Stimulated activated CD8-positive, alpha-beta memory T cell treated with anti-CD3 and anti-CD28 coated beads, Interleukin-12 subunit alpha, Interleukin-12 subunit beta, amount 100 ng/mL, for 4 hours (primary cell): ENCODE measurements at regions not wholly inside any gene's neighbourhood (a gene's known extent, or its start where the extent isn't known, plus 50 kb on each side); places are given as distances from the start of the nearest gene placed in this dataset.

ENCODE experiments used
- DNase-seq: peaks from one replicate; pipeline ENCODE4 v3.0.0-alpha.2; 2020; ENCODE audit warnings: low read depth

DNA sequence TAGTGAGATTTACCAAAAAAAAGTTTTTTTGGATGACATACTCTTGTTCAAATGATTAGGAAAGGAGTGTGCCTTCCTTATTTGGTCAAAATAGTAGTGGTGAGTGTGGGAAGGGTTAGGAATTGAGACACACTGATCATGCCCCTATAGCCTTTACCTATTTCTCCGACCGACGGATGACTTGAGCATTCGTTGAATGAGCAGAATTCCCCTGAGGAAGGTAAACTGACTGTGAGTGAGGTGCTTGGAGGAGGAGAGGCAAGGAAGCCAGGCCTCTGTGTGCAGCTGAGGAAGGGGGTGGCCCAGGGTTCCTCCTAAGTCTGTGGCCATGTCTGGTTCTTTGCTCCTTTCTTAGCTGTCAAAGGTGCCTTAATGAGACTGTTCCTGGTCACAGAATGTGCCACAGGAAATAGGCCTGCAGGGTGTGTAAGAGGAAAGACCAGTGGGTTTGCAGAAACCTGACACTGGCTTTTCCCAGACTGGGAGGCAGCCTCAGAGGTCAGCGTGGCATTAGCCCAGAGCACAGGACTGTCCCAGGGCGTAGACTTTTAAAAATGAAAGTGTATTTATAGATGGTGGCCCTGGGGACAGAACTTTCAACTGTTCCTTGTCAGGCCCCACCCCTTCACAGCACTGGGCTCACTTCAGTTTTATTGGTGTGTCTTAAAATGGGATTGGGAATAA, 307.7 kb upstream of the C2CD4B start:
- no peak for DNase-seq

DNA sequence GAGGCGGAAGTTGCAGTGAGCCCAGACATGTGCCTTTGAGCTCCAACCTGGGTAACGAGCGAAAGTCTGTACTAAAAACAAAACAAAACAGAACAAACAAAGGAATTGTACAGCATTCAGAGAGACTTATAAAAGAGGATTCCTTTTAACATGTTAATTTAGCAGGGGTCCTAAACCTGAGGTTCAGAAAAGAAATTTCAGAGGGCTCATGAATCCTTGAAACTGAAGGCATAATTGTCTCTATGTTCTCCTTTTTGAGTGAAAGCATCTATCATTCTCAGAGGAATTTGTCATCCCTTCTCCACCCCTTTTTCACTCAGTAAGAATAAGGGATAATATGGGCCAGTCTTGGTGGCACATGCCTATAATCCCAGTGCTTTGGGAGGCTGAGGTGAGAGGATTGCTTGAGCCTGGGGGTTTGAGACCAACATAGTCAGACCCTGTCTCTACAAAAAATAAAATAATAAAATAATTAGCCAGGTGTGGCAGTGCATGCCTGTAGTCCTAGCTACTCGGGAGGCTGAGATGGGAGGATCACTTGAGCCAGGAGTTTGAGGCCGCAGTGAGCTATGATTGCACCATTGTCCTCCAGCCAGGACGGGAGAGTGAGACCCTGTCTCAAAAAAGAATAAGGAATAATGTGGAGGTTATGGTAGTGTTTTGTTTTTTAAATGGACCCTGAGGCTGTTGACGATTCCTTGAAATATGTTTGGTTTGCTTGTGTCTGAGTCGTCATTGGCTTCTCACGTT, 309.1 kb upstream of the C2CD4B start:
- DNase-seq, result no peak

DNA sequence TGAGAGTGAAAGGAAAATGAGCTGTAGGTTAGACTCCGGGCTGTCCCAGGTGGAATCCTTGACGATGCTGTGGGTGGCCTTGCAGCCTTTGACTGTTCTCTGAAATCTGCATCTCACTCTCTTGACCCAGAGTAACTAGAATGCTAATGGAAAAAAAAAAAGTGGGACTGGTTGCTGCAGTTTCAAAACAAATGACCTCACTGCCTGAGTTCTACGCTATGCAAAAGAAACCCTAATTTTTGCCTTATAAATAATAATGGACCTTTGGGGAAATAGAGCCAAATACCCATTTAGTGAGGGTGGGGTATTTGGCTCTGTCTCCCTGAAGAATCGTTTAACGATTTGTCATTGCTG, 309.7 kb upstream of the C2CD4B start:
- no peak for DNase-seq

DNA sequence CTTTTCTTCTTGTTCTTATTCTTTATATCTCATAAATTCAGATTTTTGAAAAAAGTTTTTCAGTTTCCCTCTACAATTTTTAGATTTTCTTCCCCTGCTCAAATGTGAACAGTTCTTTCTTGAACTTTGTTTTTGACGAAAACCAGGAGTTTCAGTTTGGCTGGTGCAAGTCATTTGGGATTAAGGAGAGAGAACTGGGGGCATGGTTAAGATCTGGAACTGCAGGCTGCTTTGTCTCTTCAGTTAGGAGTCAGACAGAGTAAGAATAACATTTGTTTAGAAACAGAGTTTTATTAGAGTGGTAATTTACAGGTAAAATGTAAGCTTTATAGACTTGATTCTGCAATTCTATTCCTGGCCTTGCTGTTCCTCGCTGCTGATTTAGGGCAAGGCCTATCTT, 310.5 kb upstream of the C2CD4B start:
- no peak for DNase-seq

DNA sequence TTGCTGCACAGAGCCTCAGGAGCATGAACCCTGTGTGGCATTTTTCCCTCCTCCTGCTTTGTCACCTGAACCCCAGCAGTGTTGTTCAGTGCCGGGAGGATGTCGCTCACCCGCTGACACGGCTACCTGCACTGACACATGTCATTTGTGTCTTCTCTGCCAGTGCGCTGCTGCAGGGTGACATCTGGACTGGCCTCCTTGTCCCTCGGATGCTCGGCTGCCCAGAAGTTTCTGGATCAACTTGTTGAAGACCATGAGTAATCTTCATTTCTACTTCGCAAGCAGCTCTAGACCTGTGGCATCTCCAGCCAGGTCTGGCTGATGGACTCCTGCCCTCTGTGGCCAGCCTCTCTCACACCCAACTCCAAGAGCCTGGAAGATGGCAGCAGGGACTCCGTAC, 311.1 kb upstream of the C2CD4B start:
- no peak for DNase-seq

DNA sequence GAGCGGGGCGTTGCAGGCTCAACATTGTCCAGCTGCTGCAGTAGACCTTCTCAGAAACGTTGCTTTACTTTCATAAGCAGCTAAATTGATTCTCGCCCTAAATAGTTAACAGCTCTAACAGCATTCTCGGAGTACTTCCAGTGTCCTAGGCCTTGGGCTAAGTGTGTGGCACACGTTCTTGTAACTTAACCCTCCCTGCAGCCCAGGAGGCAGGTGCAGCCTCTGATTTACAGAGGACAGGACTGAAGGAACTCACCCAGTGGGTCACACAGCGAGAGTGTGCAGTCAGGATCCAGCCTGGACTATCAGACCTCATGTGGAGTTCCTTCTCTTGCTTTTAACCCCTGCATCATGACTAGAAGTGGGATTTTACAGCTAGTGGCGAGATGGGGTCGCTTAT, 312.8 kb upstream of the C2CD4B start:
- DNase-seq, result no peak

DNA sequence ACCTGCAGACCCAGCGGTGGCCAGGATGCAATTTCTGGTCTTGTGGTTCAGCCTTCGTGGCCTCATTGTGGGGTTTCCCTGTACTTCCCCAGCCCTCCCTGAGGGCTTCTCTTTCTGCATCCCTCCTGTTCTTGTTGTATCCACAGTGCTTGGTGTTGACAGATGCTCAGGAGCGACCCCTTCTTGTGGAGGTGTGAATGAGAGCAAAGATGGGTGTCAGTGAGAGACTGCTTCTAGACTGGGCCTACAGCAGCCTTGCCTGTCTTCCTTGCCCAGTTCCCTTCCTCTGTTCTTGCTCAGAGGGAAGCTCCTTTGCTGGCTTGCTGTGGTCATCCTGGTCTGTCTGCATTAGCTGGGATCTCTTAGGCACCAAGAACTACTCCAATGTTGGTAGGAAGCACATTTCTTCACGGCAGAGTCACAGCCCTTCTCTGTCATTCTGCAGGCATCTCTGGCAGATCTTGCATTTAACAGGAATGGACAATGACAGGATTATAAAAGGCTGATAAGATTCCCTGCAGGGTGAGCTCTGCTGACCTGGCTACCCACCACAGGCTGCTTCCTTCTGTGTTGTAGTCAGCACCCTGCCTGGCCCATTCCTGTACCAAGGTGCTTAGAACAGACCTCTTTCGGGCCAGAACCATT, 317.8 kb upstream of the C2CD4B start:
- DNase-seq, result no peak

DNA sequence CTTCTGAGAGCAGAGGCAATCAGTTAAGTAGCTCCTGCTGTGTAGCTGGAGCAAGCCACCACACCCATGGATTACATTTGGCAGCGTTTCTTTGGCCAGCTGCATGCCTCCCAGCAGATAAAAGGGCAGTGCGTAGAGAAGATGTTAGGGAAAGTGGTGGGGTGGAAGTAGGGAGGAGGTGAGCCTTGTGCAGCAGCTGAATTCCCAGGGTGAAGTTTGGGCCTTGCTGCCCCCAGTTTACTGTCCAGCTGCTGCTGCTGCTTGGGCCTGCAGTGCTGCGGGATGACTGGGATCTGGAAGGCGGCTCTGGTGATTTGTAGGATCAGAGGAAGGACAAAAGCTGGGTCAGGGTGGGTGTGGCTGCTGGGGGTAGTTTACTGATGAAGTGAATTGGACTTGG, 318.7 kb upstream of the C2CD4B start:
- no peak for DNase-seq

DNA sequence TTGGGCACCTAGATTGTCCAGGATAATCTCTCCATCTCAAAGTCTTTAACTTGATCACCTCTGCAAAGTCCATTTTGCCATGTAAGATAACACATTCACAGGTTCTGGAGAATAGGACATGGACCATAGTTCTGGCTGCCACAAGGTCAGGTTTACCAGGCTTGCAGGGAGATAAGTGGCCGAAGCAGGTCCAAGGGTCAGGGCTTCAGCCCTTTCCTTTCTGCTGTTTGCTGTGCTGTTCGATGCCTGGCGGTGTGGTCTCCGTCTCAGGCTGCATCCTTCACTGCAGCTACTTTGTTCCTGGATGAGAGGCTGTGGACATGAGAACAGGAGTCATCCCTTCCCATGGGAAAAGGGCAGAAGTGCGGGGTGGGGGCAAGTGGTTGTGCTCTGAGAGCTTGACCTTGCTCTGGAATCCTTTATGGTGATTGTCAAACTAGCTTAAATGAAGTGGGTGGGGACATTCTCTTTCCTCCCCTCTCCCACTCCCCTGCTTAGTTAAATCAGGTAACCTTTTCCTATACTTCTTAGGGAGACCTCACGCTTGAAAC, 320.2 kb upstream of the C2CD4B start:
- DNase-seq, result no peak

DNA sequence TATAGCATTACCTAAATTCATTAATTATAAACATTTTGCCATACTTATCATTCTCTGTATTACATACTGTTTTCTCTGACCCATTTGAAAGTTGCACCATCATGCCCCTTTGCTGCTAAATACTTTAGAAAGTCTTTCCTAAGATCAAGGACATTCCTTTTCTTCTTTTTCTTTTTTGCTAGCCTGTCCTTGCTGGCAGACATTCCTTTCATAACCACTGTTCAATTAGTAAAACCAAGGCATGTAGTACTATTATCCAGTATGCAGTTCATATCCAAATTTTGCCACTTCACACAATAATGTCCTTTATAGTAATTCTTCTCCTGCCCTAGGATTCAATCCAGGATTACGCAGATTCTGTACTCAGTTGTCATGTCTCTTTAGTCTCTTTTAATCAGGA, 321.0 kb upstream of the C2CD4B start:
- DNase-seq, result no peak

DNA sequence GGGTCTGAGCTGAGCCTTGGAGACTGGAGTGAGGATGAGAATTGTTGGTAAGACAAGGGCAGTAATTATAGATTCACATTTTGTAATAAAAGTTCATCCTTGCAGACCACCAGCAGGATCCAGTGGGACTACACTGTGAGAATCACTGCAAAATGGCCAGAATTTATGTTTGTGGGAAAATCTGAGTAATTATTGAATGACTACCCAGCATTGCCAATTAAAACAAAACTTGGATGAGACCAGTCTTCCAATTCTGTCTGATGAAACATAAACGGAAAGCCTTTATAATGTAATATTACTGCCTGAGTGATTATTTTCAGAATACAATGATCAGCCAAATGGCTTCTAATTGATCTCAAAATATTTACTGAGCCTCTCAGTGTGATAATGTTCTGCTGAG, 323.3 kb upstream of the C2CD4B start:
- no peak for DNase-seq

DNA sequence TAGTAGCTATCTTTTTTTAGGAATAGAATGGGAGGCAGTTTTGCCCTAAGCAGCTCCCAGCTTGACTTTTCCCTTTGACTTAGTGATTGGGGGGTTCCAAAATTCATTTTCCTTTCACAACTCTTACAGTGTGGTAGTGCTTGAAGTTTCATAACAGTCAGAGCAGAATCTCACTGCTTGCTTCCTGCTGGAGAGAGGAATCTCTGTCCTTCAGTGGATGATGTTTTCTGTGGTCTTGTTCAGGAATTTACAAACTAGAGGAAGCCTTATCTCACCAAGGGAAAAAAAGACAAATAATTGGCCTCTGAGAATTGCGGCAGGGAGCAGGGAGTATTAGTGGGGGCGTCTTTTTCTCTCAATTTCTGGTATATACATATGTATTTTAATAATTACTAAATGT, 326.6 kb upstream of the C2CD4B start:
- DNase-seq, result no peak

DNA sequence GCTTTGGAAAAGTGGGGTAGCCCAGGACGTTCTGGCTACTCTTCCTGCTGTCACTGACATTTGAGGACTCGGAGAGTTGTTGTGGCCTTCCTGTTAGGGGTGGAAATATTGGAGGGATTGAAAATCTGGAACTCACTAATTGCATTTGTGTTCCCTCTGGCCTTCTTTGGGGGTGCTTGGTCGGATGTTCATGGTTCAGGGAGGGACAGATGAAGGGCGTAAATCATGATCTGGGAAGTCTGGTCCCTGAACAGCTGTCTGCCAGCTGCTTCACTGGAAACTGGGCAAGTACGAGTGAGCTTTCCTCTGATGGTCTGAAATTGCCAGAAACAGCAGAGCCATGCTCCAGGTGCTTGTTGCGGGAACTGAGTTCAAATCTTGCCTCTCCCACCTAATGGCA, 327.8 kb upstream of the C2CD4B start:
- no peak for DNase-seq

DNA sequence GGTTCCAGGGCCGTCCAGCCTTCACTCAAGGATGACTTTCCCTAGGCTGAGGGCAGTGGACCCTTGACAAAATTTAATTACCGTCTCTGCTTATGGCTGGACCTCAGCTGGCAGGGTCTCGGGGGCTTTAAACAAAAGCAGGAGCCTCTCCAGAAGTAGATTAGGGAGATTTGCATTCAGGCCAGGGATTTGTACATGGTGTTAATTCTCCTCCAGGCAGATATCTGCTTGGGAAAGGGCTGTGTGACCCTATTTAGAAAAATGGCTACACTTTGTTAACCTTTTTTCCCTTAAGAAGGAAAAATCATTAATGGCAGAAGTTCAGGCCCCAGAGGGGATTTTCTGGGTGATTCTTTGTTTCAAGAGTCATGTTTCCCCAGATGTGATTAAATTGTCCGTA, 329.1 kb upstream of the C2CD4B start:
- no peak for DNase-seq

DNA sequence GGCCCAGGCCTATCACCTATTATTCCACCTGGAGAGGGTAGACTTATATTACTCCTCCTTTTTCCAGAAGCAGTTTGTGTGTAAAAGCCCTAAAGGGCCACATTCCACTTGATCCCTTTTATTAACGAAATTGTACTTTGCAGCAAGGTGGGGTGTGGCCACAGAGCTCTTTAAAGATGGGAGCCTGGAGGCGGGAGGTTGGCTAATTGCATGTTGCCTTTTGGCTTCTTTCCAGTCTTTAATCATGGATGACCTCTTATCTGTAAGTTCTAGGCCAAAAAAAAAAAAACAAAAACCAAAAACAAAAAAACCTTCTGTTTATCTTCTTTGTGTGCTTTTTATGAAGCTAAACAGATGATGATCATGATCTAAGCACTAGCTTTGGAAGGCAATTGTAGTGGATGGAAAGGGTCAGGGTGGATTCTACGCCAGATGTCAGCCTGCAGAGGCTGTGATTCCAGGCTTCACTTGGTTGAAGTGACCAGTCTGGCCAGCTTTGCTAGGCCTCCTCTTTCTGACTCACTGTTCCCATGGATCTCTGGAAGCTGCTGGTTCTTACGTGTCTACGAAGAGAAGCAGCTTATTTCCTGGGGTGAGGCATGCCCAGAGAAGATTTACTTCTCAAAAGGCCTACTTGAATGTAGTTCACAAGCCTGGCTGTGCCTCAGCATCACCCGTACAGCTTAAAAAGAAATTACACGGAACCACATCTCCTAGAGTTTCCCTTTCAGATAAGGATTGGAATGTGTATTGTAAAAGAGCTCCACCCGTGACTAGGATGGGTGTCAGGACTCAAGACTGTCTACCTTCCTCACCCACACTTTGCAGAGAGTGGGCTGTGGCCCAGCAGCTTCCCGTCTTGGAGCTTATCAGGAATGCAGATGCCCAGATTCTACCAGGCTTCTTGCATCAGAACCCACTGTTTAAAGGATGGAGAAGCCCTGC, 330.9 kb upstream of the C2CD4B start:
- no peak for DNase-seq

DNA sequence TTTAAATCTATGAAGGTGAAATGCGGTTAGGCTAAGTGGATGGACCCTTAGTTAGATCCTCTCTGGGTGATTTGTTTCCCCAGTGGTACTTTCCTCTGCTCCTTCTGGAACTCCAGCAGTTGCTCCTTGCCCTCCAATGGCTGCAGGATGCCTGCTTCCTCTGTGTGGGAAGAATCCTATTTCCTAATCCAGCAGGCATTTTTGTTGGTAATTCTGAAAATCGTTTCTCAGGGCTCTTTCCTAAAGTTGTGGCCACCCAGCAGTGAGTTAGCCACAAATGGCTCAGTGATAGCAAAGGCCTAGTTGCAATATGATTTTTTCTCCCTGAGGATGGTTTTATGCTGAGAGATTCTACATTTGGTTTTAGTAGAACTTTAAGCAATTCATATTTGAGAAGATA, 332.3 kb upstream of the C2CD4B start:
- DNase-seq, result no peak

DNA sequence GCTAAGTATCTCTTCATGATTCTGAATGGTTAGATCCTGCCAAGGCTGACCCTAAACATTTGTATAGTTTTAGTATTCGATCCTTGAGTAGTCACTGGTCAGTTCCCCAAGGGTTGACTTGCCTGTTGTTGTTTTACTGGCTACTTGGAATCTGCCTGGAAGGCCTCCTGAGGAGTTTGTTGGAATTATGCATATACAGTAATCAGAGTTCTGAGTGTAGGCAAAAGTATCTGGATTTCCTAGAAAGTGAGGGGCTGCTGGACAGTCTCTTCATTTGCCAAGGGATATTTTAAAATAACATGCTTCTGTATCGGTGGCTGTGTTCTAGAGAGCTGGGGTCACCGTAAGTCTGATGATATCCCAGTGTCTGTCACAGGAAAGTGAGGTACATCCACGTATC, 333.2 kb upstream of the C2CD4B start:
- no peak for DNase-seq

DNA sequence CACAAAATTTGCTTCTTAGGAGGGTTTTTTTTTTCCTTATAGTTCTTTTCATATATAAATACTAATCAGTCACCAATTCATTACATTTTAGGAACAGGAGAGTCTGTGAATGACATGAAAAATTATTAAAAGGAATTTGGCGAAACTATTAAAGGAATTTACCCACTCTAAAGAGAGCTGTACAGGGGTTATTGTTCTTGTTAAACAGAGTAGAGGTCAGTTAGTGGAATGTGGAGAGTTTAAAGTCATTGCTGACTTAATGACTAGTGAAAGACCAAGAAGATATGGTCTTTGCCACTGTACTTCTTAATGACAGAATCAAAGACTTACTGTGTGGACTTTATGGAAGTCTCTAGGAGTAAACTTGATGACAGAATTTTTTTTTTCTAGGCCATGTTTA, 333.6 kb upstream of the C2CD4B start:
- DNase-seq, result no peak

DNA sequence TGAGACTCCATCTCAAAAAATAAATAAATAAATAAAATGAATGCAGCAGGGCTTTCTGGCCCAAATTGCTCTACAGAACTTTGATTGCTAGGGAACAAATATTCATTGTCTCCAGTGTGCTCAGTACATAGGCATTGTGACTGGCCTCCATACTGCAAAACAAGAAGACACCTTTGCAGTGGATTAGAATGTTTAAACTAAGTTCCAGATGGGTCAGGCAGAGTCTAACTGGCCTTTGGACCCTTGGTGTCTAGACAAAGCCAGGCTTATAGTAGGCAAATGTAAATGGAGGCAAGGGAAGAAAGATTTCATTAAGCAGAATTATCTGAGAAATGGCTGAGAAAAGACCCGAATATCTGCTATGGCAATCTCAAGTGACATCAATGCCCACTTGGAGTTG, 335.2 kb upstream of the C2CD4B start:
- DNase-seq, result no peak

DNA sequence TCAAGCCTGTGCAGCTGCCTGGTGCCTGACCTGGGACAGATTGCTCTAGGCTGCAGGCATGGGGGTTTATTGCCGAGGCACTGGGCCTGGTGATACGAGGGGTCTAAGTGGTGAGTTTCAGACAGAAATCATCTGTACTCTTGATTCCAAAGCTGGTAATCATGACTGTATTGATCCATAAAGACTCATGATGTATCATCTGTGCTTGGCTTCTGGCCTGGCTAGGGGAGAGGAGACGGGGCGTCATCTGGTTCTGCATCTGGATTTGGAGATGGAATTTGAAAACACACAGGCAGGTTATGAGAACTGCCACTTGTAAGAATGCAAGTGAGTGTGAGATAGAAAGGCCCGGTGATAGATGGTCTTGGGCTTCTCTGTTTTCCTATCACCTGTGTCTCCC, 337.4 kb upstream of the C2CD4B start:
- no peak for DNase-seq

DNA sequence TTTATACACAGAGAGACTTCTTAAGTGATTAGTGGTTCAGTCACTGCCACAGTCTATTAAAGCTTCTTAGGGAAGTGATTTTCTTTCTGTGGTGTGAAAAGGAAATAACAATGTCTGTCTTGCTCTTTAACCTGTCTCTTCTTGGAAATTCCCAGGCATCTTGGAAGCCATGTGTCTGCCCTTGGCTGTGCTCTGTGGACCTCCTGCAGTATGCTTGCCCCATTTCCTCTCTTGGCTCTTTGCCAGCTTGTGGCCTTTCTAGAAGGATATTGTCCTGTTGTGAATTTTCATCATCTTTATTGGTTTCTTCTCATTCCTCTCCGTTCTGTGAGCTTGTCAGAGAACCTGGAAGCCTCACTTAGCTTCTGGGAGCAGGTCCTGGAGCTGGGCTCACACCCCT, 338.4 kb upstream of the C2CD4B start:
- DNase-seq, result no peak

DNA sequence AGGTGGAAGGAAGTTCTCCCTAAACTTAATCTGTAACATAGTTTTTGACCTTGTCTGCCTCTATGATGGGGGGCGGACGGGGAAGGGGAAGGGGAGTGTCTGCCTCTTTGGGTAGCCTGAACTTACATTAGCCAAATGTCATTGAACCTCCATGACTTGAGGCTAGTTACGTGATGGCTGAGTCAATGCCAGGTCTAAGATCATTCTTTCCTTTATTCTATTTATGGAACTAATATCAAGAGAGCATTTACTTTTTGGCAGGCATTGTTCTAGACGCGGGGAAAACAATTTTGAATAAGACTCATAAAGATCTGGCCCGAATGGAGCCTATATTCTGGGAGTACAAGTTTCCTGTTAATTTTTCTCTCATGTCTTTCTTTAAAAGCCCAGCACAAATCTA, 340.7 kb upstream of the C2CD4B start:
- no peak for DNase-seq
